ENCODE measurements at regions not wholly inside any gene's neighbourhood (a gene's known extent, or its start where the extent isn't known, plus 50 kb on each side); places are given as distances from the start of the nearest gene placed in this dataset.
"Not testable (repeated sequence)": the region's sequence is repeated elsewhere in the genome, so short reads cannot be mapped to it uniquely, and the experiment has no call there.

GRCh38 chr13:88248393-88248792 lies 577.2 kb downstream of the SLITRK5 start:
- Histone ChIP-seq H3K27me3 (ENCODE audit: insufficient read depth, low read length) (no peaks in the 10 kb centered on the region), H3K9ac (ENCODE audit: low read depth, low read length) (no peak overlapping the region), H3K36me3 (ENCODE audit: insufficient read depth, low read depth, low read length) (no peaks in the 10 kb centered on the region), H3K4me1 (ENCODE audit: insufficient read depth, low read length) (peaks cover 4% of the 10 kb centered on the region), H3K4me3 (ENCODE audit: low read length) (no peak overlapping the region), H3K9me3 (ENCODE audit: insufficient read depth, low read depth, low read length) (no peaks in the 10 kb centered on the region), H3K27ac (ENCODE audit: low read length) (no peak overlapping the region)

- Histone ChIP-seq H3K9me3 (ENCODE audit: insufficient read depth, low read depth, low read length) (no peaks in the 10 kb centered on the region), H3K4me3 (ENCODE audit: low read length) (no peak overlapping the region), H3K27me3 (ENCODE audit: insufficient read depth, low read length) (no peaks in the 10 kb centered on the region), H3K9ac (ENCODE audit: low read depth, low read length) (no peak overlapping the region), H3K27ac (ENCODE audit: low read length) (no peak overlapping the region), H3K4me1 (ENCODE audit: insufficient read depth, low read length) (no peaks in the 10 kb centered on the region), H3K36me3 (ENCODE audit: insufficient read depth, low read depth, low read length) (no peaks in the 10 kb centered on the region)
These were observed 586.5 kb downstream of the SLITRK5 start for GRCh38 chr13:88257706-88258105.

GRCh38 chr13:88263808-88264207 lies 592.6 kb downstream of the SLITRK5 start:
- H3K27ac ChIP-seq (ENCODE audit: low read length), result no peak overlapping the region
- no peak overlapping the region for H3K4me3 ChIP-seq (ENCODE audit: low read length)
- no peaks in the 10 kb centered on the region for H3K36me3 ChIP-seq (ENCODE audit: insufficient read depth, low read depth, low read length)
- no peaks in the 10 kb centered on the region for H3K9me3 ChIP-seq (ENCODE audit: insufficient read depth, low read depth, low read length)
- H3K27me3 ChIP-seq (ENCODE audit: insufficient read depth, low read length), result no peaks in the 10 kb centered on the region
- no peak overlapping the region for H3K9ac ChIP-seq (ENCODE audit: low read depth, low read length)
- no peaks in the 10 kb centered on the region; the same call in 1 of the 2 replicates for H3K4me1 ChIP-seq (ENCODE audit: insufficient read depth, low read length)

- H3K36me3 ChIP-seq (ENCODE audit: insufficient read depth, low read depth, low read length), result no peaks in the 10 kb centered on the region
- no peak overlapping the region for H3K9ac ChIP-seq (ENCODE audit: low read depth, low read length)
- no peaks in the 10 kb centered on the region for H3K4me1 ChIP-seq (ENCODE audit: insufficient read depth, low read length)
- H3K27me3 ChIP-seq (ENCODE audit: insufficient read depth, low read length), result no peaks in the 10 kb centered on the region
- peaks cover 14% of the 10 kb centered on the region for H3K9me3 ChIP-seq (ENCODE audit: insufficient read depth, low read depth, low read length)
- no peak overlapping the region for H3K27ac ChIP-seq (ENCODE audit: low read length)
- H3K4me3 ChIP-seq (ENCODE audit: low read length), result no peak overlapping the region
These were observed 610.7 kb downstream of the SLITRK5 start for GRCh38 chr13:88281841-88282240.

- Histone ChIP-seq H3K4me3 (ENCODE audit: low read length) (no peak overlapping the region), H3K27ac (ENCODE audit: low read length) (no peak overlapping the region), H3K4me1 (ENCODE audit: insufficient read depth, low read length) (no peaks in the 10 kb centered on the region), H3K36me3 (ENCODE audit: insufficient read depth, low read depth, low read length) (no peaks in the 10 kb centered on the region), H3K27me3 (ENCODE audit: insufficient read depth, low read length) (no peaks in the 10 kb centered on the region), H3K9me3 (ENCODE audit: insufficient read depth, low read depth, low read length) (peaks cover 14% of the 10 kb centered on the region), H3K9ac (ENCODE audit: low read depth, low read length) (no peak overlapping the region)
These were observed 614.2 kb downstream of the SLITRK5 start for GRCh38 chr13:88285329-88285728.

- Histone ChIP-seq H3K27me3 (ENCODE audit: insufficient read depth, low read length) (no peaks in the 10 kb centered on the region), H3K4me3 (ENCODE audit: low read length) (no peak overlapping the region), H3K9me3 (ENCODE audit: insufficient read depth, low read depth, low read length) (peaks cover 14% of the 10 kb centered on the region), H3K36me3 (ENCODE audit: insufficient read depth, low read depth, low read length) (no peaks in the 10 kb centered on the region), H3K4me1 (ENCODE audit: insufficient read depth, low read length) (no peaks in the 10 kb centered on the region), H3K27ac (ENCODE audit: low read length) (no peak overlapping the region), H3K9ac (ENCODE audit: low read depth, low read length) (no peak overlapping the region)
These were observed 617.2 kb downstream of the SLITRK5 start for GRCh38 chr13:88288326-88288725.

- H3K36me3 ChIP-seq (ENCODE audit: insufficient read depth, low read depth, low read length); H3K9me3 ChIP-seq (ENCODE audit: insufficient read depth, low read depth, low read length); H3K4me1 ChIP-seq (ENCODE audit: insufficient read depth, low read length); H3K27ac ChIP-seq (ENCODE audit: low read length); H3K4me3 ChIP-seq (ENCODE audit: low read length); H3K27me3 ChIP-seq (ENCODE audit: insufficient read depth, low read length); H3K9ac ChIP-seq (ENCODE audit: low read depth, low read length): not testable (repeated sequence)
These were observed 620.6 kb downstream of the SLITRK5 start for GRCh38 chr13:88291731-88292130.

- Histone ChIP-seq H3K4me1 (ENCODE audit: insufficient read depth, low read length) (no peaks in the 10 kb centered on the region), H3K27me3 (ENCODE audit: insufficient read depth, low read length) (no peaks in the 10 kb centered on the region), H3K36me3 (ENCODE audit: insufficient read depth, low read depth, low read length) (no peaks in the 10 kb centered on the region), H3K9me3 (ENCODE audit: insufficient read depth, low read depth, low read length) (no peaks in the 10 kb centered on the region), H3K4me3 (ENCODE audit: low read length) (no peak overlapping the region), H3K27ac (ENCODE audit: low read length) (no peak overlapping the region), H3K9ac (ENCODE audit: low read depth, low read length) (no peak overlapping the region)
These were observed 623.2 kb downstream of the SLITRK5 start for GRCh38 chr13:88294368-88294767.

GRCh38 chr13:88303157-88303556 lies 632.0 kb downstream of the SLITRK5 start:
- no peaks in the 10 kb centered on the region for H3K27me3 ChIP-seq (ENCODE audit: insufficient read depth, low read length)
- H3K4me3 ChIP-seq (ENCODE audit: low read length), result no peak overlapping the region
- H3K27ac ChIP-seq (ENCODE audit: low read length), result no peak overlapping the region
- no peaks in the 10 kb centered on the region for H3K36me3 ChIP-seq (ENCODE audit: insufficient read depth, low read depth, low read length)
- no peaks in the 10 kb centered on the region for H3K4me1 ChIP-seq (ENCODE audit: insufficient read depth, low read length)
- peaks cover 17% of the 10 kb centered on the region for H3K9me3 ChIP-seq (ENCODE audit: insufficient read depth, low read depth, low read length)
- H3K9ac ChIP-seq (ENCODE audit: low read depth, low read length), result no peak overlapping the region

GRCh38 chr13:88303605-88304004 lies 632.4 kb downstream of the SLITRK5 start:
- H3K4me3 ChIP-seq (ENCODE audit: low read length), result no peak overlapping the region
- H3K9me3 ChIP-seq (ENCODE audit: insufficient read depth, low read depth, low read length), result peaks cover 17% of the 10 kb centered on the region
- H3K36me3 ChIP-seq (ENCODE audit: insufficient read depth, low read depth, low read length), result no peaks in the 10 kb centered on the region
- no peak overlapping the region for H3K27ac ChIP-seq (ENCODE audit: low read length)
- H3K9ac ChIP-seq (ENCODE audit: low read depth, low read length), result no peak overlapping the region
- H3K27me3 ChIP-seq (ENCODE audit: insufficient read depth, low read length), result no peaks in the 10 kb centered on the region
- no peaks in the 10 kb centered on the region for H3K4me1 ChIP-seq (ENCODE audit: insufficient read depth, low read length)

- Histone ChIP-seq H3K4me1 (ENCODE audit: insufficient read depth, low read length) (no peaks in the 10 kb centered on the region), H3K36me3 (ENCODE audit: insufficient read depth, low read depth, low read length) (no peaks in the 10 kb centered on the region), H3K4me3 (ENCODE audit: low read length) (no peak overlapping the region), H3K9me3 (ENCODE audit: insufficient read depth, low read depth, low read length) (no peaks in the 10 kb centered on the region), H3K9ac (ENCODE audit: low read depth, low read length) (no peak overlapping the region), H3K27me3 (ENCODE audit: insufficient read depth, low read length) (no peaks in the 10 kb centered on the region), H3K27ac (ENCODE audit: low read length) (no peak overlapping the region)
These were observed 643.3 kb downstream of the SLITRK5 start for GRCh38 chr13:88314496-88314895.

GRCh38 chr13:88329066-88329465 lies 657.9 kb downstream of the SLITRK5 start:
- no peak overlapping the region for H3K9ac ChIP-seq (ENCODE audit: low read depth, low read length)
- H3K9me3 ChIP-seq (ENCODE audit: insufficient read depth, low read depth, low read length), result peaks cover 5% of the 10 kb centered on the region; the same call in 1 of the 2 replicates
- H3K27me3 ChIP-seq (ENCODE audit: insufficient read depth, low read length), result no peaks in the 10 kb centered on the region
- H3K36me3 ChIP-seq (ENCODE audit: insufficient read depth, low read depth, low read length), result no peaks in the 10 kb centered on the region
- H3K4me1 ChIP-seq (ENCODE audit: insufficient read depth, low read length), result no peaks in the 10 kb centered on the region
- H3K27ac ChIP-seq (ENCODE audit: low read length), result no peak overlapping the region
- H3K4me3 ChIP-seq (ENCODE audit: low read length), result no peak overlapping the region

- Histone ChIP-seq H3K9me3 (ENCODE audit: insufficient read depth, low read depth, low read length) (no peaks in the 10 kb centered on the region; the same call in 1 of the 2 replicates), H3K27ac (ENCODE audit: low read length) (no peak overlapping the region), H3K27me3 (ENCODE audit: insufficient read depth, low read length) (no peaks in the 10 kb centered on the region), H3K9ac (ENCODE audit: low read depth, low read length) (no peak overlapping the region), H3K36me3 (ENCODE audit: insufficient read depth, low read depth, low read length) (no peaks in the 10 kb centered on the region), H3K4me3 (ENCODE audit: low read length) (no peak overlapping the region), H3K4me1 (ENCODE audit: insufficient read depth, low read length) (no peaks in the 10 kb centered on the region)
These were observed 668.1 kb downstream of the SLITRK5 start for GRCh38 chr13:88339271-88339741.
